Ascending aorta (tissue), 2 donors: ENCODE measurements at regions not wholly inside any gene's neighbourhood (a gene's known extent, or its start where the extent isn't known, plus 50 kb on each side); places are given as distances from the start of the nearest gene placed in this dataset.

Source experiments
- DNase-seq, 2 donors: peaks; one replicate each; pipeline ENCODE4 v3.0.0-alpha.2; 2019; ENCODE audit warnings: low spot score in 2 of 2
- H3K27ac ChIP-seq, 2 donors: fragments of 200-600 bp; sonication (generic); one replicate each; pipeline ENCODE4 v1.5.1; 2016 to 2017; ENCODE audit warnings: mild to moderate bottlenecking in 1 of 2
- H3K27me3 ChIP-seq: fragments of 200-600 bp; sonication (generic); one replicate; pipeline ENCODE4 v1.5.1; 2017
- H3K36me3 ChIP-seq, 2 donors: fragments of 200-600 bp; sonication (generic); one replicate each; pipeline ENCODE4 v1.5.1; 2016
- H3K4me1 ChIP-seq, 2 donors: fragments of 200-600 bp; sonication (generic); one replicate each; pipeline ENCODE4 v1.5.1; 2016 to 2017; ENCODE audit warnings: mild to moderate bottlenecking in 1 of 2
- H3K4me3 ChIP-seq, 2 donors: fragments of 200-600 bp; sonication (generic); one replicate each; pipeline ENCODE4 v1.5.1; 2016 to 2017; ENCODE audit warnings: mild to moderate bottlenecking in 1 of 2
- H3K9me3 ChIP-seq, 2 donors: fragments of 200-600 bp; sonication (generic); one replicate each; pipeline ENCODE4 v1.5.1; 2016
- intact Hi-C: fragments of 100-400 bp; cut with DNase I; formaldehyde crosslinking; loops from one replicate; pipeline ENCODE4 v1.15.1; 2023
- TF ChIP-seq, protein P1 (sequence below), 3 experiments: fragments of 200-600 bp in 2 of 3; fragments of 450-650 bp in 1 of 3; sonication (generic) in 2 of 3; IDR thresholded peaks; one replicate each; pipeline ENCODE4 v1.5.1; 2016 to 2019; ENCODE audit warnings: antibody characterized with exemption in 3 of 3, mild to moderate bottlenecking in 1 of 3, moderate library complexity in 1 of 3

DNA sequence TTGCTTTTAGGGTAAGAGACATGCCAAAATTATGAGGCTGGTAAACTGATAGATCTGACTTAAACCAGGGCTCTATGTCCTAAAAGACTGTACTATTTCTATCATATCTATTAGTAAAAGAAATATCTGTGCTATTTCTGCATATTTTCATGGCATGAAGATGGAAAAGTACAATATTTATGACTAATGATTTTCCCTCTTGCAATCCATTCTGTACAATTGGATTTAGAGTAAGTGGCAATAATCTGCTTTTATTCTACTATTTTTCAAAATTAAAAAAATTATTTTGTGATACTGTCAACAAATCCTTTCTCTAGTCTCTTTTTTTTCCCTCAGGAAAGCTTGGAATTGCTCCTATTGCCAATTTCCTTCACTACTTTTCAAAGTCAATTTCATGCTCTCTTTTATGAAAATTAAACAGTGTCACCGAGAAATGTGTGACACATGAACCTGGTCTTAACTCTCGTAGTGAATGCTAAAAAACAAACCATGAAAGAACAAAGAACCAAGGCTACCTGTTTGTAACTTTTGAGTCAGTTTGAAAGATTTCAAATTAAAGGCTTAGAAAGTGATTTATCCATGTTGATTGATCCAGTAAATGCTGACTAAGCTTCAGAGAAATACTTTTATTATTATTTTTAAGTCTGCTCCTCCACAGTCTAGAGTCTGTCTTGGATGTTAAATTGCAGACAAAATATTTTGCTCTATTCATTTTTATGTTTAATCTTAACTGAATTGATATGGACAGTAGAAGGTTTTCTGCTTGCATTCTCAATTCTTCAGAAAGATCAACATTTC is 262.7 kb upstream of the CHRM2 start:
- TF ChIP-seq, protein P1, sequence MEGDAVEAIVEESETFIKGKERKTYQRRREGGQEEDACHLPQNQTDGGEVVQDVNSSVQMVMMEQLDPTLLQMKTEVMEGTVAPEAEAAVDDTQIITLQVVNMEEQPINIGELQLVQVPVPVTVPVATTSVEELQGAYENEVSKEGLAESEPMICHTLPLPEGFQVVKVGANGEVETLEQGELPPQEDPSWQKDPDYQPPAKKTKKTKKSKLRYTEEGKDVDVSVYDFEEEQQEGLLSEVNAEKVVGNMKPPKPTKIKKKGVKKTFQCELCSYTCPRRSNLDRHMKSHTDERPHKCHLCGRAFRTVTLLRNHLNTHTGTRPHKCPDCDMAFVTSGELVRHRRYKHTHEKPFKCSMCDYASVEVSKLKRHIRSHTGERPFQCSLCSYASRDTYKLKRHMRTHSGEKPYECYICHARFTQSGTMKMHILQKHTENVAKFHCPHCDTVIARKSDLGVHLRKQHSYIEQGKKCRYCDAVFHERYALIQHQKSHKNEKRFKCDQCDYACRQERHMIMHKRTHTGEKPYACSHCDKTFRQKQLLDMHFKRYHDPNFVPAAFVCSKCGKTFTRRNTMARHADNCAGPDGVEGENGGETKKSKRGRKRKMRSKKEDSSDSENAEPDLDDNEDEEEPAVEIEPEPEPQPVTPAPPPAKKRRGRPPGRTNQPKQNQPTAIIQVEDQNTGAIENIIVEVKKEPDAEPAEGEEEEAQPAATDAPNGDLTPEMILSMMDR (IDR thresholded peaks at IDR 0.05): no peak
- Histone ChIP-seq H3K36me3 (no peaks in the 10 kb centered on the region), H3K27ac (no peak overlapping the region), H3K4me3 (no peak overlapping the region), H3K4me1 (no peaks in the 10 kb centered on the region), H3K9me3 (peaks cover 0 to 5% of the 10 kb centered on the region in 2 donors), H3K27me3 (no peaks in the 10 kb centered on the region)
- intact Hi-C loops: no loop called here
- DNase-seq: no peak

DNA sequence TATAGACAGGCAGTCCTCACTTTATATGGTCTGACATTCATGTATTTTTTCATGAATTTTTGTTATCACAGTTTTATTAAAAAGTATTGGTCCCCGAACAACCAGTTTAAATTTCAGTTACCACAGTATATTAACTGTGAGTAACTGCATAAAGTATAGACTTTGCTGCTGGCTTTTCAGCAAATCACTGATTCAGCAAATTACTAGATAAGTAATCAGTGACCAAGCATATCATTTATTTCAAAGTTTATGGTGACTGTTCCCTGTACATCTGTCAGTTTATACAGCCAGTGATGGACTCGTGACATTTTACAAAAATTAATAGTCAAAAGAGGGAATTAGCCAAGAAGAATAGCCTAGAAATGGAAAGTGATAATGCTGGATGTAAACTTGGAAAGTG is 266.7 kb upstream of the CHRM2 start:
- H3K27ac ChIP-seq: no peak overlapping the region
- no peaks in the 10 kb centered on the region for H3K9me3 ChIP-seq
- no peaks in the 10 kb centered on the region for H3K4me1 ChIP-seq
- H3K4me3 ChIP-seq: no peak overlapping the region
- H3K27me3 ChIP-seq: no peaks in the 10 kb centered on the region
- intact Hi-C loops: no loop called here
- no peaks in the 10 kb centered on the region for H3K36me3 ChIP-seq
- TF ChIP-seq, protein P1 (IDR thresholded peaks at IDR 0.05): no peak
- no peak for DNase-seq

- no peaks in the 10 kb centered on the region for H3K9me3 ChIP-seq
- intact Hi-C loops: no loop called here
- H3K36me3 ChIP-seq: no peaks in the 10 kb centered on the region
- H3K4me1 ChIP-seq: no peaks in the 10 kb centered on the region
- H3K27me3 ChIP-seq: no peaks in the 10 kb centered on the region
- H3K27ac ChIP-seq: no peak overlapping the region
- no peak for DNase-seq
- TF ChIP-seq, protein P1 (IDR thresholded peaks at IDR 0.05): no peak
- no peak overlapping the region for H3K4me3 ChIP-seq
These were observed 268.0 kb upstream of the CHRM2 start for GRCh38 chr7:136600475-136600874.

- H3K4me1 ChIP-seq: no peaks in the 10 kb centered on the region
- H3K27me3 ChIP-seq: no peaks in the 10 kb centered on the region
- H3K36me3 ChIP-seq: no peaks in the 10 kb centered on the region
- TF ChIP-seq, protein P1 (IDR thresholded peaks at IDR 0.05): no peak
- H3K4me3 ChIP-seq: no peak overlapping the region
- no peak overlapping the region for H3K27ac ChIP-seq
- intact Hi-C loops: no loop called here
- no peak for DNase-seq
- H3K9me3 ChIP-seq: no peaks in the 10 kb centered on the region
These were observed 273.7 kb upstream of the CHRM2 start for GRCh38 chr7:136594739-136595144.

GRCh38 chr7:136588216-136588615 is 280.2 kb upstream of the CHRM2 start:
- Histone ChIP-seq H3K36me3 (no peaks in the 10 kb centered on the region), H3K4me1 (no peaks in the 10 kb centered on the region), H3K4me3 (no peak overlapping the region), H3K27ac (no peak overlapping the region), H3K9me3 (no peaks in the 10 kb centered on the region), H3K27me3 (no peaks in the 10 kb centered on the region)
- intact Hi-C loops: no loop called here
- DNase-seq: no peak
- TF ChIP-seq, protein P1 (IDR thresholded peaks at IDR 0.05): no peak
